COLO668 (cell line): ENCODE measurements at regions not wholly inside any gene's neighbourhood (a gene's known extent, or its start where the extent isn't known, plus 50 kb on each side); places are given as distances from the start of the nearest gene placed in this dataset.
A peak's percentile ranks its signal among the peaks of the same experiment; 100 is the strongest.

Experiments
- DNase-seq: peaks from one replicate; lab custom pipeline; 2025; ENCODE audit not compliant: unreplicated experiment; lab: John Stamatoyannopoulos, UW

DNA sequence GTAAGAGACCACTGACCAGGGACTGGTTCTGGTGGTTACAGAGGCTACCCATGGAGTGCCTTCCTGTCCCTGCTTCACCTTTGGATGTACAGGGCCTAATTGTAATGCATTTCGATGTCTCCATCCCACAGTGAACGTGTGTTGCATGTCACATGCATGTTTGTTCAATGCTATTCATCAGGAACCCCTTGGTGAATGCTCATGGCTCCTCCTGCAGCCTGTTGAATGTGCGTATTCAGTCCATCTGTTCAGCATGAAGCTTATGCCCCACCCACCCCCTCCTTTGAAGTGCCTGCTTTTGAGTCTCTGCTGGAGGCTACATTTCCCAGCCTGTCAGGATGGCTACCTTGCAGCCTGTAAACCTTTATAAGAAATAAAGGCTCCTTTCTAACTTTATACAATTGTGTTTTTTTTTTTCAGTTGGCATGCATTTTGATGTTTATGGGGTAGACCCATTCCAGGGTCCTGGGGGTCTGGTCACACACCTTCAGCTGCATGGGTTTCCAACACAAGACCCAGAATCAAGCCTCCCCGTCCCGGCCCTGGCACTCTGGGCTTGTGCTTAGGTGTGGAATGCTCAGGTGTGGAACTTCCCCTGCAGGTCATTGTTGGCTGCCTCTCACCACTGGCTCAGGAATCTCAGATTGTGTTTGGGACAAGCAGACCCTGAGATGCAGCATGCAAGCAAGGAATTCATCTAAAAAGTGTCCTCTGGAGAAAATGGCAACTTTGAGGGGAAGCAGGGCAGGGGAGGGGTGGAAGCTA lies 238.8 kb upstream of the HDAC4 start:
- DNase-seq: no peak

DNA sequence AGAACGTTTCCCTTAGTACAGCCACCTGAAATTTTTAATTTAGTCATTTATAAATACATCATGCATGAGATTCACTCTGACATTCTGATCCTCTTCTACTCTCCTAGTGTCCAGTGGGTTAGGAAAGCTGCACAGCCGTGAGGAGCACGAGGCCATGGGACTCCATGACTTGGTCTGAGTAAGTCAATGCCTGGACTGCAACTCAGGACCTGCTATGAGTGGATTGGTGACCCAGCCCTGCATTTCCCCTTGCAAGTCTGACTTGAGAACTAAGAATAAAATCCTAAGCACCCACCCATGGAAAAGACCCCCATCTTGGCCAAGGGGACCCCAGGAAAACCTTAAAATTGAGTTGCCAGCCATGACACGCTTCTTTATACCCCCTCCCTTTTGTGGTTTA lies 237.6 kb upstream of the HDAC4 start:
- no peak for DNase-seq

DNA sequence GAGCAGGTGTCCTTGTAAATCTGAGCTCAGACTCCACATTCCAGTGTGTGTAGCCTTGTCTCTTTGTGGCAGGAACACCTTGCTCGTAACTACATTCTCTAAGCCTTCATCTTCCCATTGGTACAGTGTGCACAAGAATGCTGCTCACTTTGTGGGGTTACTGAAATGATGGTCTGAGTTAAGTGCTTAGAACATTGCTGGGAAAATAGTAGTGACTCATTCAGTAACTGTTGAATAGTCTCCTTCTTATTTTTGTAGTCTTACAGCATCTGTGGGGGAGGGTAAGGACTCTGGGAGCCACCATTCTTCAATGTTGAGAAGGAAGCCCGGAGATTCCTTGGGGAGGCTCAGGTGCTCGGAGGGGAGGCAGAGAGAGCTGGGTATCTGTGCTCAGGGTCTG lies 236.0 kb upstream of the HDAC4 start:
- no peak for DNase-seq

DNA sequence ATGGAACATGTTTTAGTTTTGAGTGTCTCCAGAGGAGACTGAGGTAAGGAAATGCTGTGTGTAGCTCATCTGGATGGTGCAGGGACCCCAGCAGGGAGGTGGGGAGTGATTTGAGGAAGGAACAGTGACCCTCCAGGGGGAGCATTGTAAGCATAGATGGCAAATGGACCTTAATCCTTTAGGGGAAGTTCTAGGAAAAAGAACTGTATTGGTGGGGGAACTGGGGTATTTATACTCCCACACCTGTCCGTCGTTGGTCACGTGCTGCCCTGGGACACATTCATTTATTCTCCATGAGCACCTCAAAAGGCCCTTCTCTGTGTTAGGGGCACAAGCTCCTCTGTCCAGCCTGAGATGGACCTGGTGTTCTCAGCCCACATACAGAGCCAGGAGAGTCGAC lies 233.9 kb upstream of the HDAC4 start:
- no peak for DNase-seq

DNA sequence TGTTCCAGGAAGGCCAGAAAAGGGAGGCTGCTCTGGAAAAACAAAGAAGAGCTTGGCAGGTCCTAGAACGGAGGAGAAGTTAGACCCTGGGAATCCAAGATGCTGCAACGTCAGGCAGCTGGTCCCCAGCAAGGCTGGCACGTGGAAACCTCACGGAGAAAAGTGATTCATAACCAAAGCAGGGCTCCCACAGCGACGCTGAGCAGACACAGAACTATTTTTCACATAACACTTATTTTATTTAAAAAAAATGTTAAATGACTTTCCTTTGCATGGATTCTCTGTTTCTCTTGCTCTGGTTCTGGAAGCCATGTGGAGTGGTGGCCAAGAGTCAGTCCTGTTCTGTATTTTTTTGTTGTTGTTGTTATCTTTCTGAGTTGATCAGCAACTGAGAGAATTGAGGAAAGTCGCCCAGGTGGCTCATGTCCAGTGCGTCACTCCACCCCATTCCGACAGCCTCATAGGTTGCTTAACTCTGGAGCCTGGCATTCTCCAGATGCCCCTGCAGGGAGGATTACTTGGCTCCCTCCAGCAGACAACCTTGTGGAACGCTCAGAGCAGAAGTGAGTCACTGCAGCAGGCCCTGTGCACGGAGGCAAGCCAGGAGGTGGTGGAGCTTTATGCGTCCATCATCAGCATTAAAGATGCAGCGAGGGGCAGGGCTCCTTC lies 229.9 kb upstream of the HDAC4 start:
- no peak for DNase-seq

DNA sequence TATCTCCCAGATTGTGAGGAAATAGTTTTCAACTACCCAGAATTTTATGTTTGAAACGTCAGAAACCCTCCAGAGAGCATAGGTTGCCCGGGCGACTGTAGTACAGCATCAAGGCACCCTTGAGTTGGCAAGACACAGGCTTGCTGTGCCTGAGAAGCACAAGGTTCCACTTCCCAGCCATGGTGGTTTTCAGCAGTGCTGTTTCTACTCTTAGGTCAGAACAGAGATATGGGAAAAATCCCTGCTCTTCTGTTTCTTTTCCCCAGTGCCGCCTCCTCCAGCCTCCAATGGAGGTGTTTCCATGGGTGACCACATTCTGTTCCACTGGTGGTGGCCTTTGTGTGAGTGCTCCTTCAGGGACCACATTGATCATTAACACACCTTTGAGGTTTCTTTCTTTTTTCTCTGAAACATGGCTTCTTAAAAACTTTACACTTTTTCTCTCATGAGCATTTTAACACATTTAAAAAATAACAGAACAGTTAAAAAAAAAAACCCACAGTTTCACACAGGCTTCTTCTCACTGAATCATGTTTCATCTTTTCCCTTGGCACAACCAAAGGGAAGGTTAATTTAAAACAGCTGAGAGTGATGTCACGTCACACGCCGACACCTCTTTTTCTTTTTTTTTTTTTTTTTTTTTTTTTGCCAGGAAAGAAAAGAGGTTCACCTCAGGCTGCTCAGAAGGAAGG lies 229.3 kb upstream of the HDAC4 start:
- no peak for DNase-seq

DNA sequence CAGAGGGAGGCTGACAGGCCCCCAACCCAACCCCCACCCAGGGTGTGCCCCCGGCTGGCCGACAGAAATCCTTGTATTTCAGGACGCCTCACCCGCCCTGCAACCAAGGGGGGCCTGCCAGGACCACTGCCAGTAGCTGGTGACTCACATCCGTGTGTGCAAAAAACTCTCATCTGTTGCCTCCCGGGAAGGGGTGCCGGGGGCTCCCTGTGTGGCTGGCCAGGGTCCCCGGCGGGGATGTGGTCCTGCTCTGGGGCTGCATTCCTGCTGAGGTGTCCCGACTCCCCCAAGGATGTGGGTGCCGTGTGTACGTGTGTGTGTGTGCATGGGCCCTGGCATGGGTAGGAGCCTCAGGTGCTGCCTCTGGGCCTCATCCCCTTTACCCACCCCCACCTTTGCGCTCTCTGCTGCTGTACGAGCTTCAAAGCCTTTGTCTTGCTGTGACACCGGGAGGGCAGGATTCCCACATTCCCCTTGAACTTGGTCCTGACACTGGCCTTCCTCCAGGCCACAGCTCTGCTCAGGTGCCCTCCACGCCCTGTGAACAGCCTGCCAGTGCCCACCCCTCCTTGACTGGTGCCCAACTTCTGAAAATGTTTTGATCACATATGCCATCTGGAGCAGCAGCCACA lies 226.3 kb upstream of the HDAC4 start:
- no peak for DNase-seq

DNA sequence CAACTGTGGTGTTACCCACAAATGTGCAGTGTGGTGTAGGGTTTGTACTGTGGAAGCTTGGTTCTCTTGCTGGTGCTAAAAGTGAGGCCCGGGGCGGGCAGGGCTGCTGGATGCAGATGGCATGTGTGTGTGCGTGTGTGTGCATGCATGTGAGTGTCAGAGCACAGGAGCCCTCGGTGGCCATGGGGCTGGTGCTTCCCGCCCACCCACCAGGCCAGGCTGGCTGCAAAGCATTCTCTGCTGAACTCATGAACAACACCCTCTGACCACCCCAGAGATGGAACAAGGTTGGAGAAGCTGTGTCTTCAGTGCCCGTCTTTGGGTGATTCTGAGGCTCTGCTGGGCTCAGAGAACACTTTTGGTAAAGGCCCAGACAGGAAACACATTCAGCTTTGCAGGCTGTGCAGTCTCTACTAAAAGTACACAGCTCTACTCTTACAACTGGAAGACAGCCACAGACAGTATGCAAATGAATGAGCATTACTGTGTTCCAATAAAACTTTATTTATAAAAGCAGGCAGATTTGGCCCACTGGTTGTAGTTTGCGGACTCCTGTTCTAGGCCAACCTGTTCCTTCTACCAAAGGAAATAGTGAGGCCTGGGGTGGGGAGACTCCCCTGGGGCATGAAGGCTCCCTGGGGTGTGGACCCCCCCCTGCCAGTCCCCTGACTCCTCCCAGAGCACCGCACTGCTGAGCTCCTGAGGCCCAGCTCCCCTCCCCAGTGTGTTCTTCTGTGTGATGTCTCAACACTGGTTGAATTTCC lies 225.3 kb upstream of the HDAC4 start:
- DNase-seq: no peak

DNA sequence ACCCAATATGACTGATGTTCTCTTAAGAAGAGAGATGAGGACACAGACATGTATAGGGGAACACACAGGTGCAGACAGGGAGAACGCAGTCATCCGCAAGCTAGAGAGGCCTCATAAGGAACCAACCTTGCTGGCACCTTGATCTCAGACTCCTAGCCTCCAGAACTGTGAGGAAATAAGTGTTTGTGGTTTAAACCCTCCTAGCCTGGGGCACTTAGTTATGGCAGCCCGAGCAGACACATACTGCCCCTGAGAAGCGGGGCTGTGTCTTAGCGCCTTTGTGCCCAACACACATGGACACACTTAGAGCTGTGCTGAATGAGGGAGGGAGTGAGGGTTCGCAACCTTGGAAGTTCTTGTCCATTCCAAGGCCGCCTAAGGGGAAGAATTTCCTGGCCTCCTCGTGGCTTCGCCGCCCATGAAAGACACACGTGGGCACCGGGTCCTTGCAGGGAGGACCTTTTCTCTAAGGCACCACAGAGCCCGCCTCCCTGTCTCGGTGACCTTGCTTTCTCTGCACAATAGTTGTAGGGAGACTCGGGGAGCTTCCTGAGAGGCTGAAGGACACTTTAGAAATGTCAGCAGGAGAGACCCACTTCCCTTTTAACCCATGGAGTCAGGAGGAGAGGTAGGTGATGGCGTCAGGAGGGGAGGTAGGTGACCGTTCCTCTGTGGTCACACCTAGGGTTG lies 224.5 kb upstream of the HDAC4 start:
- DNase-seq: no peak

DNA sequence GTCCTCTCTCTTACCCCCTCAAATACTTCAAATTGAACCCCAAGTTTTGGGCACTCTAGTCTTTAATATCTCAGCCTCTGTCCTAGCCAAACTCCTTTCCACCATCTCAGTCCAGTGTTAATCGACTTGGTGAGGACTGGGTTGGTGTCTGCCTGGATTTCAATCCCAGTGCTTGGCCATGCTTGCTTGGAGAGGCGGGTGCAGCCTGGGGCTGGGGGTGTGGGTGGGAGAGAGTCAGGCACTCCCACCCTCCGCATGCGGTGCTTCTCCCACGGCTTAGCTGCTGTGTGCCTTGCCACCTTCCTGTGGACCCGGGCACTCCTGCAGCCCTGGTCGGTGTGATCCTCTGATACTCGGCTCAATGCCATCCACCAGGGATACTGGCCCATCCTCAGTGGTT lies 220.8 kb upstream of the HDAC4 start:
- DNase-seq: no peak

DNA sequence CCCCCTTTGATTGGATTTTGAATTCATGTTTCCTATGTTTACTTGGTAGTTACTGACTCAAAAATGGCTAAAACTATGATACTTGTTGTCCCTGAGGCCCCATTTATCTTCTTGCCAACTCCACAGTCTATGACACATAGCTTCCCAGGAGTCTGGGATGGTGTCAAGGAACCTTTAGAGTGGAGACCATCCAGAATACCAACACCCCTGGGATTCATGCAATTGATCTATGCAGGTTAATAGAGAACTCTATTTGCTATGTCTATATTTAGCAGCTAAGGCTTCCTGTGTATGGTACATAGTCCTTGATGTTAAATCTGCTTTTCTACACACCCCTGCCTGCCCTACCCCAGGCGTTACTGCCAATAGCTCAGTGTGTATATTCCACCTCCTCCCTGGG lies 218.5 kb upstream of the HDAC4 start:
- DNase-seq: no peak

DNA sequence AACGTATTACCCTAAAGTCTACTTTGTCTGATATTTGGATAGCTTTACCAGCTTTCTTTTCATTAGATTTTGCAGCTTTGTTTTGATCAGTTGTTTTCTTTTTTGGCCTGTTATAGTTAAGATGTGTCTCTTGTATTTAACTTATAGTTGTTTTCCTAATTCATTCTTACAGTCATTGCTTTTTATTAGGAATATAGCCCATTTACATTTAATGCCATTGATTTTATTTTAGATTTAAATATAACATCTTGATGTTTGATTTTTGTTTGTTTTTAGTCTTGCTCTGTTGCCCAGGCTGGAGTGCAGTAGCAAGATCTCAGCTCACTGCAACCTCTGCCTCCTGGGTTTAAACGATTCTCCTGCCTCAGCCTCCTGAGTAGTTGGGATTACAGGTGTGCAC lies 215.9 kb upstream of the HDAC4 start:
- DNase-seq: no peak

DNA sequence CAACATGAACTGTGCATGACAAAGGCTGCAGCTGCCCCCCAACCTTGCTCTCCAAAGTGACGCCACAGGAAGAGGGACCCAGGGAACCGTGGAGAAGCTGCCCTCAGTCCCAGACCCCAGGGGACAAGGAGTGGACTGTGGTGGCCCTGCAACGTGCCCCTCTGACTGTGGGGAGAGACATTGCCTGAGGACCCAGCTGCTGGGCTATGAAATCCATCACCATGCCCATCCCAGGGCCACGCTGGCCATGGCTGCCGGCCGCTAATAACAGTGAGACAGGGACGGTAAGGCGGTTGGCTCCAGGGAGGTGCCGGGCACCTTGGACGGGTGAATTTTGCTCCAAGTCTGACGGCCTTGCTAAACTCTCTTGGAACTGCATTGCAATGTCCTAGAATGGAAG lies 211.3 kb upstream of the HDAC4 start:
- DNase-seq: no peak

DNA sequence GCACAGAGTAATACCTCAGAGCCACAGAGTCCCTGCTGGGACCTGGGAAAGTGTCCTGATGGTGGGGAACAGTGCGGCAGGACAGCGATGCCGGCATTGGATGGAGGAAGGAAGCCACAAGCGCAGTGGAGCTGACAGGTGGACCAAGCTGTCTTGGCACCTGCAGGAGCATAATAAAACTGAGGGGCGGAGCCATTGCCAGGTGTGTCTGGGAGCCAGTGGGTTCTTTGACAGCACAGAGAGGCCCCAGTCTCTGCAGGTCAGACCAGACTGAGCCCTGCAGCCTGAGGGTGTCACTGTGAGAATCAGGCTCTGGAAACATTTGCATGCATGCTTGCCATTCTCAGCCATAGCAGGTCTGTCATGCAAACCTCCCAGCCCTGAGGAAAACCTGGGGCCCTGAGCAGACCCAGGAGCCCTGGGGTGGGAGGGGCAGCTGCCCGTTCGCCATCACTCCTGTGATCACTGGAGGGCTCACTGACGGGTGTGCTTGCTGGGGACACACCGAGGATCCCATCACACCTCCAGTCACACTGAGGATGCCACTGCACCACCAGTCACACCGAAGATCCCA lies 210.5 kb upstream of the HDAC4 start:
- DNase-seq: peak; percentile 46

DNA sequence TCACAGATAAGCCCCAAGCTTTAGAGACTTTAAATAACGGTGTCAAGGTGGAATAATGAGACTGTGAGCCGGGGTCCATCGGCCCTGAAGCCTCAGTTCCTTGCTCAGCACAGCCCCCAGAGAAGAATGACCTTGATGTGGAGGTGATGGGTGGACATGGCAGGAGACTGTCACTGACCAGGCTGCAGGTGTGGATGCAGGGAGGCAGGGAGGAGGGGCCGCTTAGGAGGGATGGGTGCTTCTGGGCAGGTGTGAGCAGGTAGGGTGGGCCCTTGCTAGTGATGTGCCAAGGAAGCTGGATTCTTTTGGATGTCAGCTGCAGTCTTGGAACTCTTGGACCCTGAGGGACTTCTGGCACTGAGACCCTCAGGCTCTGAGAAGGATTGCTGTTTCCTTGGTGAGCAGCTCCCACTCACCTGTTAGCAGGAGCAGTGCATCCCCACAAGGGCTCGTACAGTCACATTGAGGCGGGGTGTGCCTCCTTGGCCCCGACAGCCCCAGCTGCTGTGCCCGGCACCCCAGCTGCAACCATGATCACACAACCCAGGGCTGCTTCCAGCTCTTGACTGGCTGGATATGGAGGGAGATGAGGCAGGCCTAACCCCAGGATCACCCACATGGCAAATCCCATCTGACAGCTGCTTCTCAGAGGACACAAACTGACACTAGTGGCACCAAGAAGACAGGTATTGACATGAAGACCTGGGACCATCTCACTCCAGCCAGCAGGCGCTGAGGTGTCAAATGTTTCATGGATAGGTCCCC lies 209.8 kb upstream of the HDAC4 start:
- DNase-seq: no peak

DNA sequence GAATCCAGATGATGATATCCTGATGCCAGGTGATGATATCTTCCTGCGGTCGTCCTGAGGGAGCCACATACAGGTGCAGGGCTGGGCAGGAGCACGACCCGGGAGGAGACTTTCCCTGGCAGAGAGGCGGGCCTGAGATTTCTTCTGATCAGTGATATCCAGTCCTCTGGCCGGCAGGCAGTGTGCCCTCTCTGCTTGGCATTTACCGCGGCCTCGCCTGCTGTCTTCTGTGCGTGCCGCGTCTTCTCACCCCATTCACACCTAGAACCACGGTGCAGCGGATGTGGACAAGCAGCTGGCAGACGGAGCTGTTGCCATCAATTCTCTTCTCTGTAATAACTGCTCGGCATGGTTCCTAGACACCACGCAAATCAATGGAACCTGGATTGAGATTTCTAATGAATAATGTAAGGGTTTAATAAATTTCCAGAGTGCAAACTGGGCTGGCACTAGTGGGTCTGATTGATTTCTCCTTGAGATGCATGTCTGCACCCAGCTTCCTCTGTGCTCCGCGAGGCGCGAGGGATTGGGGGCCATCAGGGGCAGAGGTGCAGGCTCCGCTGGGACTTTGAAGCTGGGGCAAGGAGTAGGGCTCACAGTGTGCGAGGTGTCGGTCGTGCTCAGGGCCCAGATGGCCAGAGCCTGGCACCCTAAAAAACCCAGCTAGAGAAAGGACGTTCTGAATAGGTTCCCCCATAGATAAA lies 208.9 kb upstream of the HDAC4 start:
- DNase-seq: no peak

DNA sequence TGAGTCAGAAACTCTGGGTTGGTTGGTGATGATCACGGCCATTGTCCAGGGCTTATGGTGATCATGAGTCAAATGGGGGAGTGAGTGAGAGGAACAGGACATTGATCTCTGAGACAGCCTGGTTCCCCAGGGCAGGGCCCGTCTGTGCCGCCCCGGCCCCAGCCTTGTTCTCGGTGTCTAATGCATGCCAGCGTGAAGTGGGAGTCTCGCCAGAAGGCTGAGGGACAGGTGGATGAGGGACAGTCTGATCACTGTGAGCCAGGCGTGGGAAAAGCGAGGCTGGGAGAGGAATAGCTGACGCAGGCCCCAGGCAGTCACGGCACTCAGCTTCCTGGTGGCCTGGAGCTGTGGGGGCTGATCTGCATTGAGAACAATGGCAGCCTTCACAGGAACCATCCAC lies 208.3 kb upstream of the HDAC4 start:
- DNase-seq: no peak

DNA sequence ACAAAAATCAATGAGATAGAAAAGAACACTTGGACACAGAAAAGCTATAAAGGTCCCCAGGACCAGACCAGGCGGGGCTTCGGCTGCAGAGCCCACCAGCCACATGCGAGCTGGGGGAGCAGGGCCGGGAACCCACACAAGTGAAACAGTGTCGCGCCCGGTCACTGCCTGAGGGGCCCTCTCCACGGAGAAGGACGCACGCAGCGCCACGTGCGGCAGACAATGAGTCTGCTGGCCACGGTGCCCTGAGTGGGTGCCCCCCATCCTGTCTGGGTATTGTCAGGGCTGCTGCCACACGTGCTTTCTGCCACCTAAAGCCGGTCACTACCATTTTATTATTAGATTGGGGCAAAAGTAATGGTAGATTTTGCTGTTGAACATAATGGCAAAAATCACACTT lies 207.9 kb upstream of the HDAC4 start:
- DNase-seq: no peak

DNA sequence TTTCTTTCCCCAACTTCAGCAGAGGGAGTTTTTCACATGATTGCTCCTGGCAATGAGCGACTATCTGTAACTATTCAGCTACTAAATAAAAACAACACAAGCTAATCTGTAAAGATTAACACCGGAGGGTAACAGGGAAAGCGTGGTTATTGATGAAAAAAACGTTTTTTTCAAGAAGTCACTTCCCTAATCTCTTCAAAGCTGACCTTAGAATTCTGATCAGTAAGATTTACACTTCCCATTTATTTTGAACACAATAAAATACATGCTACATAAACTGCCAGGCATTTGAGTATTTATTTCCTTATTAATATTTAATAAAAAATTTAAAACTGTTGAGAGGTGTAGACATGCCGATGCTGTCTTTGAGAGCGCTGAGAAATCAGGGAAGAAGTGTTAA lies 207.4 kb upstream of the HDAC4 start:
- DNase-seq: no peak
